Esophagus squamous epithelium (tissue), 4 donors: ENCODE measurements at regions not wholly inside any gene's neighbourhood (a gene's known extent, or its start where the extent isn't known, plus 50 kb on each side); places are given as distances from the start of the nearest gene placed in this dataset.

Experiments used
- POLR2A ChIP-seq, 4 donors: fragments of 450-650 bp; IDR thresholded peaks; one replicate each; pipeline ENCODE4 v1.6.1; 2017; ENCODE audit warnings: antibody characterized with exemption in 4 of 4, mild to moderate bottlenecking in 4 of 4, moderate library complexity in 3 of 4
- TF ChIP-seq, protein P1 (sequence below), 6 experiments: fragments of 450-650 bp in 4 of 6; fragments of 200-600 bp in 2 of 6; sonication (generic) in 2 of 6; IDR thresholded peaks; one replicate each; pipeline ENCODE4 v1.5.1; 2016 to 2019; ENCODE audit warnings: antibody characterized with exemption in 6 of 6, mild to moderate bottlenecking in 4 of 6, moderate library complexity in 4 of 6

DNA sequence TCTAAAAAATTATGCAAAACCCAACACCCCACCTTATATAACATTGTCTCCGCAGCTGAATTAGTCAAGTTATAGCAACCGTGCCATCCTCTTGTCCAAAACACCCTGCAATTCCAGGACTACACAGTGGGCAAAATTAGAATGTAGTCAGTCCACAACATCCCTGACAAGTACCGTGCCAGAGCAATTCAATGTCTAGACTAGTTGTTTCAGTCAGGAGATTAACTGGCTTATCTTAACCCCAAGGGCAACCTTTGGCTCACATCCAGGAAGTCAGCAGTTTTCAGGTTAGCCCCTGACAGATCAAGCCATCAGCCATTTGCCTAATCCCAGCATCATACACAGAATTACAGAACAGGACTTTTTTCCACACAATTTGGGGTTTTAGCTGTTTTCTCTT is 240.8 kb upstream of the TMEM161B start:
- TF ChIP-seq, protein P1, sequence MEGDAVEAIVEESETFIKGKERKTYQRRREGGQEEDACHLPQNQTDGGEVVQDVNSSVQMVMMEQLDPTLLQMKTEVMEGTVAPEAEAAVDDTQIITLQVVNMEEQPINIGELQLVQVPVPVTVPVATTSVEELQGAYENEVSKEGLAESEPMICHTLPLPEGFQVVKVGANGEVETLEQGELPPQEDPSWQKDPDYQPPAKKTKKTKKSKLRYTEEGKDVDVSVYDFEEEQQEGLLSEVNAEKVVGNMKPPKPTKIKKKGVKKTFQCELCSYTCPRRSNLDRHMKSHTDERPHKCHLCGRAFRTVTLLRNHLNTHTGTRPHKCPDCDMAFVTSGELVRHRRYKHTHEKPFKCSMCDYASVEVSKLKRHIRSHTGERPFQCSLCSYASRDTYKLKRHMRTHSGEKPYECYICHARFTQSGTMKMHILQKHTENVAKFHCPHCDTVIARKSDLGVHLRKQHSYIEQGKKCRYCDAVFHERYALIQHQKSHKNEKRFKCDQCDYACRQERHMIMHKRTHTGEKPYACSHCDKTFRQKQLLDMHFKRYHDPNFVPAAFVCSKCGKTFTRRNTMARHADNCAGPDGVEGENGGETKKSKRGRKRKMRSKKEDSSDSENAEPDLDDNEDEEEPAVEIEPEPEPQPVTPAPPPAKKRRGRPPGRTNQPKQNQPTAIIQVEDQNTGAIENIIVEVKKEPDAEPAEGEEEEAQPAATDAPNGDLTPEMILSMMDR (IDR thresholded peaks at IDR 0.05): no peak
- no peak for TF ChIP-seq POLR2A (IDR thresholded peaks at IDR 0.05)
